LNCaP clone FGC (cell line): ENCODE measurements at regions not wholly inside any gene's neighbourhood (a gene's known extent, or its start where the extent isn't known, plus 50 kb on each side); places are given as distances from the start of the nearest gene placed in this dataset.
"Not testable (repeated sequence)": the region's sequence is repeated elsewhere in the genome, so short reads cannot be mapped to it uniquely, and the experiment has no call there.

Experiments
- DNase-seq: peaks from one replicate; pipeline ENCODE4 v3.0.0-alpha.2; 2011; ENCODE audit warnings: low read depth
- H3K4me3 ChIP-seq: 2 replicates; pipeline ENCODE4 v1.5.1; 2011; ENCODE audit warnings: mild to moderate bottlenecking, low read depth, low read length, control low read depth
- TF ChIP-seq, protein P1 (sequence below): IDR thresholded peaks from 2 replicates; pipeline ENCODE4 v1.5.1; 2012; ENCODE audit warnings: mild to moderate bottlenecking; ENCODE audit not compliant: control insufficient read depth, insufficient read depth; ENCODE audit errors: extremely low read depth

DNA sequence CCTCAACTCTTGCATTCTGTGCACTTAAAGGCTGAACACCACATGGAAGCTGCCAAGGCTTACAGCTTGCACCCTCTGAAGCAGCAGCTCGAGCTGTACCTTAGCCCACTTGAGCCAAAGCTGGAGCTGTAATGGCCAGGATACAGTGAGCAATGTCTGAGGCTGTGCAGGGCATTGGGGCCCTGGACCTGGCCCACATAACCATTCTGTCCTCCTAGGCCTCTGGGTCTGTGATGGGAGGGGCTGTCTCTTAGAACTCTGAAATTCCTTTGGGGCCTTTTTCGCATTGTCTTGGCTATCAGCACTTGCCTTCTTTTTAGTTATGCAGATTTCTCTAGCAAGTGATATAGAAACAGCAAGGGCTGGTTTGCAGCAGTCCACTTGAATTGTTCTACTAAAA lies 303.8 kb upstream of the CLEC14A start:
- TF ChIP-seq, protein P1, sequence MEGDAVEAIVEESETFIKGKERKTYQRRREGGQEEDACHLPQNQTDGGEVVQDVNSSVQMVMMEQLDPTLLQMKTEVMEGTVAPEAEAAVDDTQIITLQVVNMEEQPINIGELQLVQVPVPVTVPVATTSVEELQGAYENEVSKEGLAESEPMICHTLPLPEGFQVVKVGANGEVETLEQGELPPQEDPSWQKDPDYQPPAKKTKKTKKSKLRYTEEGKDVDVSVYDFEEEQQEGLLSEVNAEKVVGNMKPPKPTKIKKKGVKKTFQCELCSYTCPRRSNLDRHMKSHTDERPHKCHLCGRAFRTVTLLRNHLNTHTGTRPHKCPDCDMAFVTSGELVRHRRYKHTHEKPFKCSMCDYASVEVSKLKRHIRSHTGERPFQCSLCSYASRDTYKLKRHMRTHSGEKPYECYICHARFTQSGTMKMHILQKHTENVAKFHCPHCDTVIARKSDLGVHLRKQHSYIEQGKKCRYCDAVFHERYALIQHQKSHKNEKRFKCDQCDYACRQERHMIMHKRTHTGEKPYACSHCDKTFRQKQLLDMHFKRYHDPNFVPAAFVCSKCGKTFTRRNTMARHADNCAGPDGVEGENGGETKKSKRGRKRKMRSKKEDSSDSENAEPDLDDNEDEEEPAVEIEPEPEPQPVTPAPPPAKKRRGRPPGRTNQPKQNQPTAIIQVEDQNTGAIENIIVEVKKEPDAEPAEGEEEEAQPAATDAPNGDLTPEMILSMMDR = no peak
- H3K4me3 ChIP-seq = no peak overlapping the region
- no peak for DNase-seq

DNA sequence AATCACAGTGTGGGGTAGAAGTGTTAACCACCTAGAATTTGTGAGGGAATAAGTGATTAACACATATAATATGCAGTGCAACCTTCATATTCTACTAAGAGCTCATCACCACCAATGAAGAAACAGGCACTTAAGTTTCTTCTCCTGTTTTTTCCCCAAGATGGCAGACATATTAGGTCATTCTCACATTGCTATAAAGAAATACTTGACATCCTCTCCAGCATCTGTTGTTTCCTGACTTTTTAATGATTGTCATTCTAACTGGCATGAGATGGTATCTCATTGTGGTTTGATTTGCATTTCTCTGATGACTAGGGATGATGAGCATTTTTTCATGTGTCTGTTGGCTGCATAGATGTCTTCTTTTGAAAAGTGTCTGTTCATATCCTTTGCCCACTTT lies 301.5 kb upstream of the CLEC14A start:
- not testable (repeated sequence) for H3K4me3 ChIP-seq, DNase-seq

DNA sequence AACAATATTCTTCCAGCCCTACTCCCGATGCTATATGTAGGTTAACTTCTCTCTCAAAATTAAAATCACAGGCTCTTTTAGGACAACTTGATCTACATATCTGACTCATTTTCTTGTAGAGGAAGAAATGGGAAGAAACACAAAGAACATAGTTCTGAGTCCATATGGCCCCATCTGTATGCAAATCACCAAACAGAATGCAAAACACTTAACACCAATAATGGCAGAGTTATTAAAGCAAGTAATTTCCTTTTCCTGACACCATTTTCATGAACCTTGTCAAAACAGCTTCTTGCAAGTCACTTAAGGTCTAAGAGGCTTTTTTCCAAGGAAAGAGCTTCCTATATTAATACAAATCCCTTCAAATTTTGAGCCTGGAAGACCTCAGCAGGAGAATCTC lies 300.4 kb upstream of the CLEC14A start:
- no peak for DNase-seq
- no peak overlapping the region for H3K4me3 ChIP-seq
- TF ChIP-seq, protein P1 = no peak

DNA sequence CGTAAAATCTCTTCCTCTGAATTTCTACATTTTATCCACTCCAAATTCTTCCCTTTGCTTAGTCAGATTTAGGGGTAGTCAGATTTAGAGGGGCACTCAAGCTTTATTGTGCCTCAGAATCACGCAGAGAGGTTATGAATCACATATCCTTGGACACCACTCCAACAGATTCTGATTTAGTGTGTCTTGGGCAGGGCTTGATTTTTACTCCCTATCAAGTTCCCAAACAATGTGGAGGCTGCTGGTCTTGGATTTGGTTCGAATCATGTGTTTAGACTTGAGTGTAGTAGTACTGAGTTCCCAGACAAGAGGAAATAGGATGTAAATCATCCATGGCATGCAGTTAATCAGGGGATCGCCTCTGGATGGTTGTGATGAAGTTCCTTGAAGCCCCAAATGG lies 298.1 kb upstream of the CLEC14A start:
- no peak for DNase-seq
- no peak overlapping the region for H3K4me3 ChIP-seq
- TF ChIP-seq, protein P1 = no peak

DNA sequence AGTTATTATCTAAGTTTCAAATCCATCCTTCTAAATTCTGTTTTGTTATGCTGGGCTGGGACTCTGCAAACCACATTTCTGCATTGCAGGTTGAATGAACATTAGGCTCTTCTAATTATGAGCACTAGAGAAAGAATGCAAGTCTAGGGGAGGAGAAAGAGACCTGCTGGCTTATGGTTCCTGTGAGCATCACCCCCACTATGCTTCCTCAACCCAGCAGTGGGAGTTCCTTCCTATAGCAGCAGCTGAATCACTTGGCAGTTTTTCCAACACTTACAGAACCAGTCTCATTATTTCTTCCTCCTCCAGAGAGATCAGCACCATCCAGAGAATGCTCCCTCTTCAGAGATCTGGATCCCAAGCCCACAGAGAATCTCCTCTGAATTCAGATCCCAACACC lies 297.7 kb upstream of the CLEC14A start:
- TF ChIP-seq, protein P1 = no peak
- no peak overlapping the region for H3K4me3 ChIP-seq
- no peak for DNase-seq

DNA sequence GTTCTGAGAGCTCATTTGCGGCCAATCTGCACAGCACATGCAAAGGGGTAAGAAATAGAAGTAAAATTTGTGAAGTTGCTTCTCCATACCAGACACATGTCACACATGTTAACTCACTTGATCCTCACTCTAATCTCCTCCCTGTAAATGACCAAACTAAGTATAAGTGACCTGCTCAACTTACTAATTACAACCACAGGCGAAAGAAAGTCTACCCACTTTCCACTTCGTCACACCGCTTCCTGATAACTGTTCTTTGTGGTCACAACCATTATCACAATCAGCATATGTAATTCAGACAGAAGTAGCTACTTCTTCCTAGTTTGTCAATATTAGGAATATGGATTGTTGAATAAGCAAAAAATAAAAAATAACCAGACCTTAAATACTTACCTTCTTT lies 293.7 kb upstream of the CLEC14A start:
- no peak for DNase-seq
- TF ChIP-seq, protein P1 = no peak
- H3K4me3 ChIP-seq = no peak overlapping the region

DNA sequence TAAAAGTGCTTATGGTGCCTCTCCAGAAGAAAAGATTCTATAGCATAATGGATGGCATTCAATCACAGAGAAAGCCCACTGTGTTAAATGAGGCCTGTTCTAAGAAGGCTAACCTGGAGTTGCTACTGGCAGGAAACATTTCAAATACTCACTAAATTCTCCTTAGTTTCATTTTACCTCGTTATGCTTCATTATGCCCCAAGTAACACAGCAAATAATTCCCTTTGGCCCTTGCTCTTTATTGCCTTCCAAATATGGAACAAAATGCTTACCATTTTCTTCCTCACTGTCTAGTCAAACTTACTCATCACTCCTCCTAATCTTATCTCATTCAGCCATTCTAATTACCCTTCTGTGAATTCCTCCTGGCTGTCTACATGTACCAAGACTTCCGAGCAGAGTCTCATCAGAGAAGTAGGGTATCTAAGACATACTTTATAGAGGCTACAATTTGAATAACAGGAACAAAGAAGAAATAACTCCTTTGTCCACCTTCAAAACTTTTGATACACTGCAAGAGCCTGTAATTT lies 292.1 kb upstream of the CLEC14A start:
- DNase-seq = no peak
- TF ChIP-seq, protein P1 = no peak
- H3K4me3 ChIP-seq = no peak overlapping the region
